22Rv1 (cell line): ENCODE measurements at regions not wholly inside any gene's neighbourhood (a gene's known extent, or its start where the extent isn't known, plus 50 kb on each side); places are given as distances from the start of the nearest gene placed in this dataset.

Experiments used
- CTCF ChIP-seq: fragments of 450-650 bp; IDR thresholded peaks from 2 replicates; pipeline ENCODE4 v1.5.1; 2017; ENCODE audit warnings: mild to moderate bottlenecking
- ZFX ChIP-seq: fragments of 450-650 bp; IDR thresholded peaks from 2 replicates; pipeline ENCODE4 v1.6.1; 2017; ENCODE audit warnings: antibody characterized with exemption, borderline replicate concordance

DNA sequence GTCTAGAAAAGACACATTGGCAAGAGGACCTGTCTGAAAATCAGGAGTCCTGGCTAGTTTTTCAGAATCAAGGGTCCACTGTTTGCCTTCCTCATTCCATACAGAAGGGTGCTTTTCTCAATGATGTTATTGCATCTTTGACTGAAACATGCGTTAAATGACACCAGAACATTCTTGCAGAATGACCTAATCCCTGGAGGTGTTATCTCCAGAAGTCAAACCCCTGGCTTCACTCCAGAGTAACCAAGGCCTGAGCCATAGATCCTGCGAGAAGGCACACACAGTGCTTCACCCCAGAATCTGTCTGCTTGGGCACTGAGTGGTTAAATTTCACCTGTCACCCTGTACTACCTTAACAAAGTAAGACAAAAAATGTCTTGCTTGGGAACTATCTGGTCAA, 1055.2 kb upstream of the FANCL start:
- TF ChIP-seq CTCF (no peak), ZFX (no peak)
